Renal cortex interstitium (tissue), 11 donors: ENCODE measurements at regions not wholly inside any gene's neighbourhood (a gene's known extent, or its start where the extent isn't known, plus 50 kb on each side); places are given as distances from the start of the nearest gene placed in this dataset.

Experiments used
- DNase-seq, 11 donors: peaks; one replicate each; pipeline ENCODE4 v3.0.0-alpha.2; 2013; ENCODE audit warnings: low read depth in 9 of 11, low spot score in 4 of 11; ENCODE audit errors: extremely low read depth in 1 of 11

- DNase-seq, result no peak
Observed at GRCh38 chr2:5479265-5479928, 212.8 kb upstream of the SOX11 start.

GRCh38 chr2:5482929-5483331 lies 209.3 kb upstream of the SOX11 start:
- DNase-seq, result peak; percentile 41 to 77 (median 59)

- DNase-seq, result no peak
Observed at GRCh38 chr2:5484868-5485267, 207.3 kb upstream of the SOX11 start.

GRCh38 chr2:5491523-5491922 lies 200.7 kb upstream of the SOX11 start:
- DNase-seq, result no peak

GRCh38 chr2:5493256-5493655 lies 198.9 kb upstream of the SOX11 start:
- DNase-seq, result no peak

- no peak for DNase-seq
Observed at GRCh38 chr2:5494212-5494611, 198.0 kb upstream of the SOX11 start.

- DNase-seq, result no peak
Observed at GRCh38 chr2:5495586-5495985, 196.6 kb upstream of the SOX11 start.

GRCh38 chr2:5497874-5498273 lies 194.3 kb upstream of the SOX11 start:
- no peak for DNase-seq

GRCh38 chr2:5501807-5502206 lies 190.4 kb upstream of the SOX11 start:
- no peak for DNase-seq

GRCh38 chr2:5502385-5502784 lies 189.8 kb upstream of the SOX11 start:
- no peak for DNase-seq

GRCh38 chr2:5504756-5505155 lies 187.4 kb upstream of the SOX11 start:
- DNase-seq, result no peak

GRCh38 chr2:5507367-5507766 lies 184.8 kb upstream of the SOX11 start:
- DNase-seq, result no peak

- DNase-seq, result no peak
Observed at GRCh38 chr2:5509362-5509761, 182.8 kb upstream of the SOX11 start.

GRCh38 chr2:5510082-5510481 lies 182.1 kb upstream of the SOX11 start:
- no peak for DNase-seq

GRCh38 chr2:5515693-5516092 lies 176.5 kb upstream of the SOX11 start:
- no peak for DNase-seq

GRCh38 chr2:5519286-5519685 lies 172.9 kb upstream of the SOX11 start:
- DNase-seq, result no peak

- DNase-seq, result peak in 8 of 11 donors; percentile 42 to 65 (median 53)
Observed at GRCh38 chr2:5520463-5520972, 171.7 kb upstream of the SOX11 start.

- DNase-seq, result no peak
Observed at GRCh38 chr2:5521461-5521860, 170.7 kb upstream of the SOX11 start.

GRCh38 chr2:5524551-5524950 lies 167.6 kb upstream of the SOX11 start:
- DNase-seq, result no peak

- no peak for DNase-seq
Observed at GRCh38 chr2:5528706-5529105, 163.5 kb upstream of the SOX11 start.

- no peak for DNase-seq
Observed at GRCh38 chr2:5530011-5530696, 162.0 kb upstream of the SOX11 start.
